Astrocyte (in vitro differentiated cells and primary cell): ENCODE measurements at regions not wholly inside any gene's neighbourhood (a gene's known extent, or its start where the extent isn't known, plus 50 kb on each side); places are given as distances from the start of the nearest gene placed in this dataset.

ENCODE experiments used
- CTCF ChIP-seq: IDR thresholded peaks from 2 replicates; pipeline ENCODE4 v1.5.1; 2011; ENCODE audit warnings: low read depth, mild to moderate bottlenecking, inconsistent platforms, low read length, moderate library complexity; ENCODE audit not compliant: insufficient read depth
- EZH2 ChIP-seq: IDR thresholded peaks from 2 replicates; pipeline ENCODE4 v1.6.1; 2012; ENCODE audit warnings: mild to moderate bottlenecking, low read length, inconsistent platforms; ENCODE audit not compliant: insufficient read depth

GRCh38 chr5:25516141-25516540 lies 871.4 kb upstream of the CDH10 start:
- TF ChIP-seq CTCF (no peak), EZH2 (no peak)
